SK-N-SH (cell line): ENCODE measurements at regions not wholly inside any gene's neighbourhood (a gene's known extent, or its start where the extent isn't known, plus 50 kb on each side); places are given as distances from the start of the nearest gene placed in this dataset.

Experiments used
- CTCF ChIP-seq: fragments of 200-600 bp; sonication (generic); IDR thresholded peaks from 2 replicates; pipeline ENCODE4 v1.6.1; 2017; ENCODE audit warnings: antibody characterized with exemption, mild to moderate bottlenecking, moderate library complexity
- NFIC ChIP-seq: IDR thresholded peaks from 2 replicates; pipeline ENCODE4 v1.4.0; 2012; ENCODE audit warnings: borderline replicate concordance
- POLR2AphosphoS5 ChIP-seq: IDR thresholded peaks from 2 replicates; pipeline ENCODE4 v1.6.1; 2012; ENCODE audit warnings: low read depth, low read length

- TF ChIP-seq NFIC (no peak), CTCF (no peak), POLR2AphosphoS5 (no peak)
Observed at GRCh38 chr3:198096015-198096414, 136.0 kb downstream of the LMLN start.
